ENCODE measurements at regions not wholly inside any gene's neighbourhood (a gene's known extent, or its start where the extent isn't known, plus 50 kb on each side); places are given as distances from the start of the nearest gene placed in this dataset.

DNA sequence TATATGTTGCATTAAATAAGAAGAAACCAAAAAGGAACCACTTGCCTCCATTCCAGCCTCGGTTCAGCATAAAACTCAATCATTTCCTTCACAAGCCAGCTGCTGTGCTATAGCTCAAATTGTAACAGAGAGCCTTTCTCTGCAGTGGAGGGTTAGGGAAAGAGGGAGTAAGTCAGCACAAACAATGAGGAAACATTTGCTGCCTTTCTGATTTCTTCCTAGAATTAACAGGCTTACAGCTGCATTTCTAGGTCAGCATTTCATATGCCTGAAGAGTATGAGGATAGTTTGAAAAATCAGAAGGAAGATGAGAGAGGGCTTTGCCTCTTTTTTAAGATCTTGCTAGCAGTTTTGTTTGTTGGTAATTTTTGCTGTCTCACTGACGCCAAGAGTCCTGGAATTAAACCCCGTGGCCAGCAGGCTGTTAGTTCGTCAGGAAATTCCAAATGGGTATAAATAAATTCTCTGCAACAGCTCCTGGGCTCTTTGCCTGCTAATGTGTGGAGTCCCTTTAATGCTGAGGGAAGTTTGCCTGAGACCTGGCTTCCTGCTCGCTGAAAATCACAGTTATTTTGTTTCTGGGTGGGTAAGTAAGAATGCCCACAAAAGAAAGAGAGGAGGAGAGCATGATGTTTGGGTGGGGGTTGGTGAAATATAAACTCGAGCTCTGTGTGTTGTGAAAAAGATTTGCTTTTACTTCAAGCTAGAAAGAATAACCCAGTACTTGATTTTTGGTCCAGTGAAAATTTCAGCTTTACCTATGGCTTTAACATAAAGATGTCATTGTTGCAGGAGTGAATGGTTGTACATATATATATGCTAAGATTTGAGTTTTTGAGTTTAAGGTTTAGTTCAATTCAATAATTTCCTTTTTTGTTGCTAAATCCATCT is 148.1 kb upstream of the DMRT1 start:
- Histone ChIP-seq H3K27me3 (ENCODE audit: control insufficient read depth in 5 of 5, insufficient read depth in 4 of 5, low read length in 5 of 5) (no peaks in the 10 kb centered on the region), H3K9me3 (ENCODE audit: control insufficient read depth in 5 of 5, low read length in 5 of 5) (no peaks in the 10 kb centered on the region), H3K27ac (ENCODE audit: low read depth, low read length) (peak overlapping the region; percentile 98), H3K4me1 (ENCODE audit: control insufficient read depth in 5 of 5, insufficient read depth in 5 of 5, low read length in 5 of 5) (peaks cover 15 to 87% (median 68%) of the 10 kb centered on the region in 5 donors), H3K36me3 (ENCODE audit: control insufficient read depth in 5 of 5, insufficient read depth in 5 of 5, low read length in 5 of 5) (peaks cover 0 to 8% (median 0%) of the 10 kb centered on the region in 5 donors), H3K4me3 (ENCODE audit: low read depth in 1 of 5, low read length in 5 of 5) (peak overlapping the region; percentile 54 to 66 (median 65)), H3K9ac (ENCODE audit: low read length in 5 of 5) (peak overlapping the region; percentile 63 to 87 (median 83))

DNA sequence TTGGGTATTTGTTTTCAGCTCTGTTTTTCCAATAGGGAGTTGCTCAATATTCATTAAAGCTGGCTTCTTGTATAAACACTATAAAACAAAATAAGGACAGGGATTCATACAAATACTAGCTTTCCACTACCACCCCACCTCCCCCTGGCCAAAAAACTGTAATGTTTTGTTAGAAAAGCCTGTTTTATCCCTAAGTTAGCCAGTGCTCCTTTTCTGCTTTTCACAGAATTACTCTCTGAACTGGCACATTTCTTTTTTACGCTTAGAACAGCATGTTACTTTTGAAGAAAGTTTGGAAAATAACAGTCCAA is 147.4 kb upstream of the DMRT1 start:
- H3K4me1 ChIP-seq (ENCODE audit: control insufficient read depth in 5 of 5, insufficient read depth in 5 of 5, low read length in 5 of 5): peaks cover 15 to 87% (median 68%) of the 10 kb centered on the region in 5 donors
- no peaks in the 10 kb centered on the region for H3K9me3 ChIP-seq (ENCODE audit: control insufficient read depth in 5 of 5, low read length in 5 of 5)
- H3K36me3 ChIP-seq (ENCODE audit: control insufficient read depth in 5 of 5, insufficient read depth in 5 of 5, low read length in 5 of 5): peaks cover 0 to 9% (median 0%) of the 10 kb centered on the region in 5 donors
- peak overlapping the region; percentile 98 for H3K27ac ChIP-seq (ENCODE audit: low read depth, low read length)
- H3K9ac ChIP-seq (ENCODE audit: low read length in 5 of 5): peak overlapping the region; percentile 63 to 87 (median 83)
- no peaks in the 10 kb centered on the region for H3K27me3 ChIP-seq (ENCODE audit: control insufficient read depth in 5 of 5, insufficient read depth in 4 of 5, low read length in 5 of 5)
- H3K4me3 ChIP-seq (ENCODE audit: low read depth in 1 of 5, low read length in 5 of 5): peak overlapping the region; percentile 54 to 66 (median 65)

DNA sequence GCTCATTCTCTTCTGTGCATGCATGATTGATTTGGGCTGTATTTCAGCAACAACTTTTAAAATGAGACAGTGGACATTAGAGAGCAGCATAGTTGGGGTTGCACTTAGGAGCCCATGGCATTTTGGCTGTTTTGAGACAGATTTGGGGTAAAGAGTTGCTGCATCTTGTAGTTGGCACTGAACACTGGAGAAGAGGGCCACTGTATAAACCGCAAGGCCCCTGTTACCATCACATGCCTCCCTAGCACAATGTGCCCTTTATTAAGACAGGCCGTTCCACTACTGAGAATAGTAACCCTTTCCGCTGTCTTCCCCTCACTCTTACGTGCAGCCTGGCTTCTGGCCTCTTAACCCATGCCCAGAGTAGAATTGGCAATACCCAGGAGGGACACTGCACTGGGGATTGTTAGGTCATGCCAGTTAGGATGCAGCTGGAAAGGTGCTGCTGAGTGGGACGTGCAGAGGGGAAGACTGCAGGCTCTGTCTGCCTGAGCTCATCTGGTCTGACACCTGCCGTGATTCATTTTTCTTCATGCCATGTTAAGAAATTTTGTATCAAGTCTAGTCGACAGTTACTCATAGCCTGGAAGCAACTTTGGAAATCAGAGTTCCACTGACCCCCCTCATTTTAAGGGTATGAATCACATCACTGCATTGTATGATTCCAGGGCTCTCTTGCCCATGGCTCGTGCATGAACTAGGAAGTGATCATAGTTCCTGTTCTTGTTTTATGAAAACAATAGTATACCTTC is 146.9 kb upstream of the DMRT1 start:
- peaks cover 15 to 84% (median 73%) of the 10 kb centered on the region in 5 donors for H3K4me1 ChIP-seq (ENCODE audit: control insufficient read depth in 5 of 5, insufficient read depth in 5 of 5, low read length in 5 of 5)
- H3K9ac ChIP-seq (ENCODE audit: low read length in 5 of 5): peak overlapping the region; percentile 63 to 87 (median 83)
- H3K36me3 ChIP-seq (ENCODE audit: control insufficient read depth in 5 of 5, insufficient read depth in 5 of 5, low read length in 5 of 5): peaks cover 0 to 6% (median 0%) of the 10 kb centered on the region in 5 donors
- no peaks in the 10 kb centered on the region for H3K9me3 ChIP-seq (ENCODE audit: control insufficient read depth in 5 of 5, low read length in 5 of 5)
- H3K27me3 ChIP-seq (ENCODE audit: control insufficient read depth in 5 of 5, insufficient read depth in 4 of 5, low read length in 5 of 5): no peaks in the 10 kb centered on the region
- peak overlapping the region; percentile 54 to 66 (median 65) for H3K4me3 ChIP-seq (ENCODE audit: low read depth in 1 of 5, low read length in 5 of 5)
- H3K27ac ChIP-seq (ENCODE audit: low read depth, low read length): peak overlapping the region; percentile 98

DNA sequence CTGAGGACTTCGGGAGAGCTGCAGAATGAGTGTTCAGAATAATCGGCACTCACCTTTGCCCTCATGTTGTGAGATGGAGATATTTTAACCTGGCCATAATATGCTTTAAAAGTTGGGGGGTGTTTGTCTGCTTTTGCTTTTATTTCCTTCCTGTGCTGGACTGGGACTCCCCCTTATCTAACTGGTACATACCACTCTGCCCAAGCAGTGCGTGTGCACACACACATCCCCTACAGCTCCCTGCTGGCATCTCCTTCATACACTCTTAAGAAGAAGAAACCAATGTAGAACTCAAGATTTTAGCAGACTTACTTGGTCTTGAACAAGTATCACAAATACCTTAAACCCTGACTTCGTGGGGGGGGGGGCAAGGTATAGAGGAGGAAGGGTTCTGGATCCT is 146.2 kb upstream of the DMRT1 start:
- Histone ChIP-seq H3K9ac (ENCODE audit: low read length in 5 of 5) (peak overlapping the region in 4 of 5 donors; percentile 25 to 87 (median 72)), H3K4me3 (ENCODE audit: low read depth in 1 of 5, low read length in 5 of 5) (peak overlapping the region; percentile 54 to 66 (median 65)), H3K9me3 (ENCODE audit: control insufficient read depth in 5 of 5, low read length in 5 of 5) (no peaks in the 10 kb centered on the region), H3K4me1 (ENCODE audit: control insufficient read depth in 5 of 5, insufficient read depth in 5 of 5, low read length in 5 of 5) (peaks cover 16 to 86% (median 80%) of the 10 kb centered on the region in 5 donors), H3K27ac (ENCODE audit: low read depth, low read length) (peak overlapping the region; percentile 98), H3K27me3 (ENCODE audit: control insufficient read depth in 5 of 5, insufficient read depth in 4 of 5, low read length in 5 of 5) (no peaks in the 10 kb centered on the region), H3K36me3 (ENCODE audit: control insufficient read depth in 5 of 5, insufficient read depth in 5 of 5, low read length in 5 of 5) (peaks cover 0 to 7% (median 0%) of the 10 kb centered on the region in 5 donors)

DNA sequence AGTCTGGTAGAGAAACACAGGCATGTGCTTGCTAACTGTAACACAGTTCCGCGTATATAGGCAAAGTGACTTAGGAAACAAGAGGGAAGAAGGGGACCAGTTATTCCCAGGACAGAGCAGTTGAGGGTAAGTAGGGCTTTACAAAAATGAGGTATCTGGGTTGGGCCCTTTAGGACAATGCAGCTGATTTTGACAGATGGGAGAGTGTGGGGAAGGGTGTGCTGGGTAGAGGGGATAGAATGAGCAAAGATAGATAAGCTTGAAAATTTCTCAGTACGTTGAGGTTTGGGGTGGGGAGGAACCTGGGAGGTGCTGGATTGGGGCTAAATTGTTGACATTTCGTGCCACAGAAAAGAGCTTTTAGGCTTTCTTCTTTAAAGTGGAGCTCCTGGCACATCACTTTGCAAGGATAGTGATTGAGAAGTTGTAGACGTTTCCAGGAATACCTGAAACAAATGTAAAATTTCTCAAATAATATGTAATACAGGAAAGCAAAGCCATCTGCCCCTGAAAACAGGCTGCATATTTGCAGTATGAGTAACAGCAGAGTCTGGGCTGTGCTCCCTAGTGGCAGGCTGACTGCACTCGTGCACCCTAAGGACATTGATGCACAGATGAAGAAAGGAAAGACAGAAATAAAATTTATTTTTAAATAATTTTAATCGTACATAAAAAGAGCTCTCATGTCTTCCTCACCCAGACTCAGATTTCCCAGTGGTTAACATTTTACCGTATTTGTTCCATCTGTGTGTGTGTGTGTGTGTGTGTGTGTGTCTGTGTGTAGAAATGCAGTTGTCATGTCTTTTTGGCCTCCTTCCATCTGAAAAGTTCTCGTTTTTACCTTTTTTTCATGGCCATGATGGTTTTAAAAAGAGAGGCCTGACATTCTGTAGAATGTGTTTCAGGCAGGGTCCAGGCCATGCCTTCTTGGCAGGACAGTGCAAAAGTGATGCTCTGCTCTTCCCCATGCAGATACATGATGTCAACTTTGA is 144.9 kb upstream of the DMRT1 start:
- Histone ChIP-seq H3K36me3 (ENCODE audit: control insufficient read depth in 5 of 5, insufficient read depth in 5 of 5, low read length in 5 of 5) (peaks cover 0 to 6% (median 4%) of the 10 kb centered on the region in 5 donors), H3K9me3 (ENCODE audit: control insufficient read depth in 5 of 5, low read length in 5 of 5) (no peaks in the 10 kb centered on the region), H3K27ac (ENCODE audit: low read depth, low read length) (peak overlapping the region; percentile 98), H3K9ac (ENCODE audit: low read length in 5 of 5) (peak overlapping the region; percentile 1 to 87 (median 34)), H3K27me3 (ENCODE audit: control insufficient read depth in 5 of 5, insufficient read depth in 4 of 5, low read length in 5 of 5) (no peaks in the 10 kb centered on the region), H3K4me1 (ENCODE audit: control insufficient read depth in 5 of 5, insufficient read depth in 5 of 5, low read length in 5 of 5) (peaks cover 18 to 93% (median 76%) of the 10 kb centered on the region in 5 donors), H3K4me3 (ENCODE audit: low read depth in 1 of 5, low read length in 5 of 5) (peak overlapping the region; percentile 4 to 65 (median 34))

- Histone ChIP-seq H3K4me3 (ENCODE audit: low read depth in 1 of 5, low read length in 5 of 5) (peak overlapping the region in 1 of 5 donors; percentile 8), H3K4me1 (ENCODE audit: control insufficient read depth in 5 of 5, insufficient read depth in 5 of 5, low read length in 5 of 5) (peaks cover 16 to 91% (median 61%) of the 10 kb centered on the region in 5 donors), H3K36me3 (ENCODE audit: control insufficient read depth in 5 of 5, insufficient read depth in 5 of 5, low read length in 5 of 5) (peaks cover 0 to 7% (median 4%) of the 10 kb centered on the region in 5 donors)
Observed at GRCh38 chr9:698276-698675, 143.2 kb upstream of the DMRT1 start.

DNA sequence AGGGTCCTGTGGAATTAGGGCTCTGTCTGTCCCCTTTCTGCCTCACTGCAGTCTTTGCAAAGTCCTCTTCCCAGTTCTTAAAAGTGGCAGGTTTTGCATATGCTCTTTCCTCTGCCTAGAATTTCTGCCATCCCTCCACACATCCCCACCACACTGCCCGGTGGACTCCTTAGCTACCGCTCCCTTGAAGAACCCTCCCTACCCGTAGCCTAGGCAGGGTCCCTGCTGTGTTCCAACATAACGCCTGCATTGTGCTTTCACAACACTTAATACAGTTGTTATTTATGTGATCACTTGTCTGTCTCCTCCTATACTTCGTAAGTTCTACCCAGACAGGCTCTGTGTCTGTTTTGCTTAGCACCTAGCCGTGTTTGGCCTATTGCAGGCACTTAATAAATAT is 142.5 kb upstream of the DMRT1 start:
- H3K27me3 ChIP-seq (ENCODE audit: control insufficient read depth in 5 of 5, insufficient read depth in 4 of 5, low read length in 5 of 5): no peaks in the 10 kb centered on the region
- H3K4me1 ChIP-seq (ENCODE audit: control insufficient read depth in 5 of 5, insufficient read depth in 5 of 5, low read length in 5 of 5): peaks cover 15 to 95% (median 62%) of the 10 kb centered on the region in 5 donors
- H3K27ac ChIP-seq (ENCODE audit: low read depth, low read length): peak overlapping the region; percentile 98
- H3K36me3 ChIP-seq (ENCODE audit: control insufficient read depth in 5 of 5, insufficient read depth in 5 of 5, low read length in 5 of 5): peaks cover 0 to 7% (median 4%) of the 10 kb centered on the region in 5 donors
- H3K4me3 ChIP-seq (ENCODE audit: low read depth in 1 of 5, low read length in 5 of 5): no peak overlapping the region
- peak overlapping the region in 1 of 5 donors; percentile 27 for H3K9ac ChIP-seq (ENCODE audit: low read length in 5 of 5)
- H3K9me3 ChIP-seq (ENCODE audit: control insufficient read depth in 5 of 5, low read length in 5 of 5): no peaks in the 10 kb centered on the region

More at GRCh38 chr9:698276-698675, 143.2 kb upstream of the DMRT1 start:
- peak overlapping the region in 3 of 5 donors; percentile 1 to 60 (median 58) for H3K9ac ChIP-seq (ENCODE audit: low read length in 5 of 5)
- no peaks in the 10 kb centered on the region for H3K27me3 ChIP-seq (ENCODE audit: control insufficient read depth in 5 of 5, insufficient read depth in 4 of 5, low read length in 5 of 5)
- H3K27ac ChIP-seq (ENCODE audit: low read depth, low read length): peak overlapping the region; percentile 98
- H3K9me3 ChIP-seq (ENCODE audit: control insufficient read depth in 5 of 5, low read length in 5 of 5): no peaks in the 10 kb centered on the region

DNA sequence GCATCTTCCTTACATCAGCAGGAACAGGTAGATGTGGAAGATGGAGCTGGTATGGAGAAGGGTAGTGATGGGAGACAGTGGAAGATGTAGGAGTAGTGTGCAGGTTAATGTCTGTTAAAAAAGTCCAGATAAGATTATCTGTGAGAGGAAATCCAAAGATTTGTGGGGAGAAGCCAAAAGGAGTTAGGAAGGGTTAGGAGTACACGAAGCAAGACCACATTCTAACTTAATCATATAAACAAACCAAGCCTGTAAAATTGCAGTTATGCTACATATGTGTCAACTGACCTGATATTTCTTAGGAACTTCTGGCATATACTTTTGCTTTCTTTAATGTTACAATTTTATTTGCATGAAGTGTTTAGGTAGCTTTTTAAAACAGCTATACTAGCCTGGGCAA is 142.1 kb upstream of the DMRT1 start:
- no peak overlapping the region for H3K4me3 ChIP-seq (ENCODE audit: low read depth in 1 of 5, low read length in 5 of 5)
- no peaks in the 10 kb centered on the region for H3K27me3 ChIP-seq (ENCODE audit: control insufficient read depth in 5 of 5, insufficient read depth in 4 of 5, low read length in 5 of 5)
- peak overlapping the region in 1 of 5 donors; percentile 27 for H3K9ac ChIP-seq (ENCODE audit: low read length in 5 of 5)
- peaks cover 15 to 95% (median 62%) of the 10 kb centered on the region in 5 donors for H3K4me1 ChIP-seq (ENCODE audit: control insufficient read depth in 5 of 5, insufficient read depth in 5 of 5, low read length in 5 of 5)
- H3K27ac ChIP-seq (ENCODE audit: low read depth, low read length): peak overlapping the region; percentile 98
- no peaks in the 10 kb centered on the region for H3K9me3 ChIP-seq (ENCODE audit: control insufficient read depth in 5 of 5, low read length in 5 of 5)
- H3K36me3 ChIP-seq (ENCODE audit: control insufficient read depth in 5 of 5, insufficient read depth in 5 of 5, low read length in 5 of 5): peaks cover 0 to 7% (median 4%) of the 10 kb centered on the region in 5 donors
